ENCODE measurements at regions not wholly inside any gene's neighbourhood (a gene's known extent, or its start where the extent isn't known, plus 50 kb on each side); places are given as distances from the start of the nearest gene placed in this dataset.

GRCh38 chr14:84403585-84403984 lies 1126.4 kb upstream of the FLRT2 start:
- no peak overlapping the region for H3K4me3 ChIP-seq
- H3K4me1 ChIP-seq (ENCODE audit: insufficient read depth): no peaks in the 10 kb centered on the region
- WGBS (ENCODE audit: low lambda C conversion rate, missing lambda C conversion rate): 49% methylated on average over 2 of the region's 2 CpGs
- H3K79me2 ChIP-seq: no peaks in the 10 kb centered on the region
- no peak overlapping the region for H3K4me2 ChIP-seq
- TF ChIP-seq CTCF (IDR thresholded peaks at IDR 0.05; ENCODE audit: poor library complexity): no peak
- no peaks in the 10 kb centered on the region for H3K27me3 ChIP-seq
- H3K9me3 ChIP-seq (ENCODE audit: low read depth): no peaks in the 10 kb centered on the region
- H3K36me3 ChIP-seq (replicated peaks; ENCODE audit: insufficient read depth, low read depth): no peaks in the 10 kb centered on the region
- no peak overlapping the region for H2AFZ ChIP-seq
- DNase-seq (ENCODE audit: low spot score): peak; percentile 9
- no peaks in the 10 kb centered on the region for H3K9me2 ChIP-seq (replicated peaks; ENCODE audit: insufficient read depth)
- H3K27ac ChIP-seq: no peak overlapping the region
- H4K20me1 ChIP-seq (ENCODE audit: insufficient read depth, poor library complexity, severe bottlenecking): no peaks in the 10 kb centered on the region

- Histone ChIP-seq H4K20me1 (ENCODE audit: insufficient read depth, poor library complexity, severe bottlenecking) (no peaks in the 10 kb centered on the region), H3K4me1 (ENCODE audit: insufficient read depth) (no peaks in the 10 kb centered on the region), H3K4me2 (no peak overlapping the region), H3K79me2 (no peaks in the 10 kb centered on the region), H3K9me2 (replicated peaks; ENCODE audit: insufficient read depth) (no peaks in the 10 kb centered on the region), H3K9me3 (ENCODE audit: low read depth) (no peaks in the 10 kb centered on the region), H3K27me3 (no peaks in the 10 kb centered on the region), H3K27ac (no peak overlapping the region), H3K4me3 (no peak overlapping the region), H3K36me3 (replicated peaks; ENCODE audit: insufficient read depth, low read depth) (no peaks in the 10 kb centered on the region), H2AFZ (no peak overlapping the region)
- no peak for DNase-seq (ENCODE audit: low spot score)
- TF ChIP-seq EZH2 (IDR thresholded peaks at IDR 0.05; ENCODE audit: borderline replicate concordance) (no peak), EZH2phosphoT487 (IDR thresholded peaks at IDR 0.05; ENCODE audit: low read depth, severe bottlenecking, unreplicated experiment) (no peak), CTCF (IDR thresholded peaks at IDR 0.05; ENCODE audit: poor library complexity) (no peak)
- WGBS (ENCODE audit: low lambda C conversion rate, missing lambda C conversion rate): 88% methylated on average over 3 of the region's 3 CpGs
Measured at GRCh38 chr14:84404246-84404645, 1125.7 kb upstream of the FLRT2 start.

GRCh38 chr14:84409435-84409834 lies 1120.5 kb upstream of the FLRT2 start:
- no peak for DNase-seq (ENCODE audit: low spot score)
- no peaks in the 10 kb centered on the region for H3K36me3 ChIP-seq (replicated peaks; ENCODE audit: insufficient read depth, low read depth)
- no peaks in the 10 kb centered on the region for H3K9me3 ChIP-seq (ENCODE audit: low read depth)
- TF ChIP-seq EZH2 (IDR thresholded peaks at IDR 0.05; ENCODE audit: borderline replicate concordance): no peak
- TF ChIP-seq EZH2phosphoT487 (IDR thresholded peaks at IDR 0.05; ENCODE audit: low read depth, severe bottlenecking, unreplicated experiment): no peak
- no peak for TF ChIP-seq CTCF (IDR thresholded peaks at IDR 0.05; ENCODE audit: poor library complexity)
- H4K20me1 ChIP-seq (ENCODE audit: insufficient read depth, poor library complexity, severe bottlenecking): no peaks in the 10 kb centered on the region
- no peaks in the 10 kb centered on the region for H3K4me1 ChIP-seq (ENCODE audit: insufficient read depth)
- H3K79me2 ChIP-seq: no peaks in the 10 kb centered on the region
- no peak overlapping the region for H3K4me3 ChIP-seq
- H3K4me2 ChIP-seq: no peak overlapping the region
- H3K9me2 ChIP-seq (replicated peaks; ENCODE audit: insufficient read depth): no peaks in the 10 kb centered on the region
- no peak overlapping the region for H2AFZ ChIP-seq
- H3K27me3 ChIP-seq: no peaks in the 10 kb centered on the region
- H3K27ac ChIP-seq: no peak overlapping the region
- WGBS (ENCODE audit: low lambda C conversion rate, missing lambda C conversion rate): 77% methylated on average over 3 of the region's 3 CpGs

GRCh38 chr14:84410344-84410743 lies 1119.6 kb upstream of the FLRT2 start:
- Histone ChIP-seq H3K9me2 (replicated peaks; ENCODE audit: insufficient read depth) (no peaks in the 10 kb centered on the region), H3K4me3 (no peak overlapping the region), H3K36me3 (replicated peaks; ENCODE audit: insufficient read depth, low read depth) (no peaks in the 10 kb centered on the region), H3K27me3 (no peaks in the 10 kb centered on the region), H3K27ac (no peak overlapping the region), H3K9me3 (ENCODE audit: low read depth) (no peaks in the 10 kb centered on the region), H3K4me2 (no peak overlapping the region), H3K79me2 (no peaks in the 10 kb centered on the region), H2AFZ (no peak overlapping the region), H3K4me1 (ENCODE audit: insufficient read depth) (no peaks in the 10 kb centered on the region), H4K20me1 (ENCODE audit: insufficient read depth, poor library complexity, severe bottlenecking) (no peaks in the 10 kb centered on the region)
- 53% methylated on average over 3 of the region's 3 CpGs for WGBS (ENCODE audit: low lambda C conversion rate, missing lambda C conversion rate)
- TF ChIP-seq CTCF (IDR thresholded peaks at IDR 0.05; ENCODE audit: poor library complexity) (no peak), EZH2phosphoT487 (IDR thresholded peaks at IDR 0.05; ENCODE audit: low read depth, severe bottlenecking, unreplicated experiment) (no peak), EZH2 (IDR thresholded peaks at IDR 0.05; ENCODE audit: borderline replicate concordance) (no peak)
- no peak for DNase-seq (ENCODE audit: low spot score)
